GM12878 (cell line): ENCODE measurements at regions not wholly inside any gene's neighbourhood (a gene's known extent, or its start where the extent isn't known, plus 50 kb on each side); places are given as distances from the start of the nearest gene placed in this dataset.

Experiments used
- POLR2AphosphoS5 ChIP-seq: IDR thresholded peaks from 2 replicates; pipeline ENCODE4 v1.6.1; 2011; ENCODE audit warnings: mild to moderate bottlenecking, low read length, inconsistent platforms
- RAD21 ChIP-seq: IDR thresholded peaks from 2 replicates; pipeline ENCODE4 v1.6.1; 2011; ENCODE audit warnings: mild to moderate bottlenecking, low read depth, low read length, moderate library complexity; ENCODE audit not compliant: insufficient read depth
- RAD51 ChIP-seq: fragments of 450-650 bp; IDR thresholded peaks from 2 replicates; pipeline ENCODE4 v1.6.1; 2016; ENCODE audit warnings: moderate library complexity, mild to moderate bottlenecking, inconsistent platforms
- TF ChIP-seq, protein P1 (sequence below), 3 experiments: IDR thresholded peaks in 2 of 3; conservative IDR thresholded peaks in 1 of 3; 2 replicates each; pipeline ENCODE4 v1.5.1; 2011; ENCODE audit warnings: low read depth in 3 of 3, low read length in 3 of 3, mild to moderate bottlenecking in 3 of 3, control low read depth in 2 of 3, moderate library complexity in 2 of 3, inconsistent platforms in 1 of 3, mixed read lengths in 1 of 3; ENCODE audit not compliant: control insufficient read depth in 2 of 3, insufficient read depth in 1 of 3; ENCODE audit errors: extremely low read depth in 1 of 3
- TF ChIP-seq, protein P2 (sequence below): fragments of 150-350 bp; IDR thresholded peaks from 2 replicates; pipeline ENCODE4 v1.6.1; 2014; ENCODE audit warnings: mild to moderate bottlenecking, low read depth, low read length

DNA sequence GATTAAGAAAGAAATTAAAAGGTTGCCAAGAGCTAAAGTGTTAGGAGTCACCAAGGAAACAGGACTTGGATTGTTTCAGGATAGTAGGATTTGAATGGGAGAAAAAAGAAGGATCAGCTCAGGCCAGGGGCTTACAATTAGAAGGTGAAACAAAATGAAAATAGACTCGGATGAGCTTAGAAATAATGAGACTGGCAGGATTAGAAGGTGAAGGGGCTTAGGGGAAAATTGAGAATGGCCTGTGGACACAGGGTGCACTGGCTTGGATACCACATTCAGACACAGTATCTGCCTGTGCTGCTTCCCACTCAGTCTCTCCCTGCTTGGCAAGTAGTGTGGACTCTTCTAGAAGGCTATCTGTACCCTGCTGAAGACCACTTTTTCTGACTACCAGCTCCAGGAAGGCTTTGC, 206.1 kb upstream of the ATP10A start:
- TF ChIP-seq, protein P1, sequence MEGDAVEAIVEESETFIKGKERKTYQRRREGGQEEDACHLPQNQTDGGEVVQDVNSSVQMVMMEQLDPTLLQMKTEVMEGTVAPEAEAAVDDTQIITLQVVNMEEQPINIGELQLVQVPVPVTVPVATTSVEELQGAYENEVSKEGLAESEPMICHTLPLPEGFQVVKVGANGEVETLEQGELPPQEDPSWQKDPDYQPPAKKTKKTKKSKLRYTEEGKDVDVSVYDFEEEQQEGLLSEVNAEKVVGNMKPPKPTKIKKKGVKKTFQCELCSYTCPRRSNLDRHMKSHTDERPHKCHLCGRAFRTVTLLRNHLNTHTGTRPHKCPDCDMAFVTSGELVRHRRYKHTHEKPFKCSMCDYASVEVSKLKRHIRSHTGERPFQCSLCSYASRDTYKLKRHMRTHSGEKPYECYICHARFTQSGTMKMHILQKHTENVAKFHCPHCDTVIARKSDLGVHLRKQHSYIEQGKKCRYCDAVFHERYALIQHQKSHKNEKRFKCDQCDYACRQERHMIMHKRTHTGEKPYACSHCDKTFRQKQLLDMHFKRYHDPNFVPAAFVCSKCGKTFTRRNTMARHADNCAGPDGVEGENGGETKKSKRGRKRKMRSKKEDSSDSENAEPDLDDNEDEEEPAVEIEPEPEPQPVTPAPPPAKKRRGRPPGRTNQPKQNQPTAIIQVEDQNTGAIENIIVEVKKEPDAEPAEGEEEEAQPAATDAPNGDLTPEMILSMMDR (IDR thresholded peaks at IDR 0.05 in 2 of 3, conservative IDR thresholded peaks at IDR 0.05 in 1 of 3; ENCODE audit: control insufficient read depth in 2 of 3, extremely low read depth in 1 of 3, insufficient read depth in 1 of 3, low read depth in 3 of 3, low read length in 3 of 3), result no peak
- TF ChIP-seq POLR2AphosphoS5 (no peak), RAD21 (no peak), RAD51 (no peak)
- TF ChIP-seq, protein P2, sequence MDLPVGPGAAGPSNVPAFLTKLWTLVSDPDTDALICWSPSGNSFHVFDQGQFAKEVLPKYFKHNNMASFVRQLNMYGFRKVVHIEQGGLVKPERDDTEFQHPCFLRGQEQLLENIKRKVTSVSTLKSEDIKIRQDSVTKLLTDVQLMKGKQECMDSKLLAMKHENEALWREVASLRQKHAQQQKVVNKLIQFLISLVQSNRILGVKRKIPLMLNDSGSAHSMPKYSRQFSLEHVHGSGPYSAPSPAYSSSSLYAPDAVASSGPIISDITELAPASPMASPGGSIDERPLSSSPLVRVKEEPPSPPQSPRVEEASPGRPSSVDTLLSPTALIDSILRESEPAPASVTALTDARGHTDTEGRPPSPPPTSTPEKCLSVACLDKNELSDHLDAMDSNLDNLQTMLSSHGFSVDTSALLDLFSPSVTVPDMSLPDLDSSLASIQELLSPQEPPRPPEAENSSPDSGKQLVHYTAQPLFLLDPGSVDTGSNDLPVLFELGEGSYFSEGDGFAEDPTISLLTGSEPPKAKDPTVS, result no peak
